GM19240 (cell line): ENCODE measurements at regions not wholly inside any gene's neighbourhood (a gene's known extent, or its start where the extent isn't known, plus 50 kb on each side); places are given as distances from the start of the nearest gene placed in this dataset.

Experiments
- DNase-seq: peaks from one replicate; pipeline ENCODE4 v3.0.0; 2011; ENCODE audit warnings: low spot score; ENCODE audit not compliant: insufficient read length

DNA sequence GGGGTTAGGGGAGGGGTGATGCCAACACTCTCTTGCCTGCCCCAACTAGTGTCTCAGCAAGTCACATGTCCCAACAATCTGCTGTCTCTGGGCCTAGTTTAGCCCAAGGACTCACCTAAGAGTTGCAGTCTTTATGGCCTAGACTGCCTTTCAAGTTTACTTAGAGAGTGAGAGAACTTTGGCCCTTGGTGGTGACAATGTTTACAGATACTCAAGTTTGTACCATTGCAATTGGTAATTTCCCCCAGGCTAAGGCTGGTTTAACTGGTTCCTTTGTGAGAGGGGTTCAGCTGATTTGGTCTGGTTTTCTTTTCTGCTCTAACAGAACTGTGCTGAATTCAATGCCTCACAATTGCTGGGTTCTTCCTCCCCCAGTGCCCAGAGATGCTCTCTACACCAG lies 1279.9 kb upstream of the EYS start:
- no peak for DNase-seq

DNA sequence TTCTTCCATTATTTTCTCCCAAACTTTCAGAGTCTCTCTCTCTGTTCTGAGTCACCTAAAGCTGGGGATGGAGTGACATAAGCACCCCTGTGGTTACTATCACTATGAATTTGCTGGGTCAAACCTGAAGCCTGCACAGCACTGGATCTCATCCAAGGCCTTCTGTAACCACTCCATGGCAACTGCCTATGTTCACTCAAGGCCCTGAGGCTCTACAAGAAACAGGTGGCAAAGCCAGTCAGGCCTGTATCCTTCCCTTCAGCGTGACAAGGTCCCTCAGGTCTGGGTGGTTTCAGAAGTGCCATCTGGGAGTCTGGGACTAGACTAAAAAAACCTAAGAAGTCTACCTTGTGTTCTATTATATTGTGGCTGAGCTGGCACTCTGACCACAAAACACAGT lies 1278.8 kb upstream of the EYS start:
- no peak for DNase-seq

DNA sequence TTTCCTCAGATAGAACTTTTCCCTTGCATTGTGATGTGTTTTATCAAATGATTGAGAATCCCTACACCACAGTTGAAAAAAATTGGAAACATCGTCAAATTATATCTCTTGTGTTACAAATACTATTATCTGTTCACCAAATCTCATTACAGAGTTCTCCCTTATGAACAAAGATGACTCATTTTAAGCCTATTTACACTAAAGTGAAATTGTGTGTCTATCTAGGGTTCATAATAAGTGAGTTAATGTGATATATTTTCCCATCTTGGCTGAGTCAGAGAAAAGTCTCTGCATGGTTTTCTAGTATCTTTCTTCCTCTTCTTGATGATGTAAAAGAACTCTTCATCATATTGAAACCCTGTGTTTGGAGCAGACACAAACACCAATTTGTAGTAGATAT lies 1263.3 kb upstream of the EYS start:
- DNase-seq = no peak

DNA sequence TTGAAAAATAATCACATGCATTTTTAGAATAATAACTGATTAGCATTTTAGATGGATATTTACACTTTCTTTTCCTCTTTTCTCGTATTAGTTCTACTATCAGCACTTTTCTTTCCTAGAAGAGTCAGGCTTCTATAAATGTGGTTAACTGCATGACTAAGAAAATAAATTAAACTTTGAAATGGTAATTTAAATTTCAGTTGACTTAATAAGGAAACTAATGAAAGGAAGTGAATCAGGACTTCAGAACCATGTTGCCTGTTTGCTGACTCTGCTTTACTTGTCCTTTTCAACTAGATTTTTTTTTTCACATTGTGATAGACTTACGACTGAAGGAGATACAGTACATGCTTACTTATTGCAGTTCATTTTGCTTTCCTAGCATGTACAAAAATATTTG lies 1258.2 kb upstream of the EYS start:
- DNase-seq = no peak

DNA sequence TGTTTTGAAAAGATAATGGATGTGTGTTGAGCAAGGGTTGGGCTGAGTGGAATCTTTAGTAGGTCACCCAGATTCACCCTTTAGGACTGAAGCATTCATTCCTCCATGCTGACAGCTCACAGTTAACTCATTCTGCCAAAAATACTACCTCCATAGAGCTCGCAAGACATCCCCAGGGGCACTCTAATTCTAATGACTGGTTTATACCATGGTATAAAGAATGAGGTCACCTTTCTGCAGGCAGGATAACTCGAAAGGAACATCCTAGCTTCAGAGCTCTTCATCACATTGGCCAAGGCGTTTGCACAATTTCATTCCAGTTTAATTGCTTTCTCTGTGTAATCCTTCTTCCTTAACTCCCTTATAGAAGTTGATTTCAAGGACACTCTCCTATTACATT lies 1257.2 kb upstream of the EYS start:
- no peak for DNase-seq

DNA sequence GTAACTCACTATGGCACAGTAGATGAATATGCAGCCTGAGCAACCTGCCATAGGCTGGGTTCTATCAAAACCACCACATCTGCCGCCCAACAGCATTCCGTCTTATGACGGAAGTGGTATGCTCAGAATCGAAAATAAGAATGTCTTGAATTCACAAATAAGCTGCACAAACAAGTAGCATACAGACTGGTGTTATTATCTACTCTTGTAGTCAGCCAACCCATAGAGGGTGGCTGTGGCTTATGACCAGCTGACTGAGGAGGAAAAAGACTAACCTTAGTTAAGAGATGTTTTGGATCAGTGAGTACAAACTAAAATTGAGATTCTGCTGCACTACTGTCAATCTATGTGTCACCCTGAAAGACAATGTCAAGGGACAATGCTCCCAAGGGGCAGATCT lies 1255.1 kb upstream of the EYS start:
- DNase-seq = no peak

DNA sequence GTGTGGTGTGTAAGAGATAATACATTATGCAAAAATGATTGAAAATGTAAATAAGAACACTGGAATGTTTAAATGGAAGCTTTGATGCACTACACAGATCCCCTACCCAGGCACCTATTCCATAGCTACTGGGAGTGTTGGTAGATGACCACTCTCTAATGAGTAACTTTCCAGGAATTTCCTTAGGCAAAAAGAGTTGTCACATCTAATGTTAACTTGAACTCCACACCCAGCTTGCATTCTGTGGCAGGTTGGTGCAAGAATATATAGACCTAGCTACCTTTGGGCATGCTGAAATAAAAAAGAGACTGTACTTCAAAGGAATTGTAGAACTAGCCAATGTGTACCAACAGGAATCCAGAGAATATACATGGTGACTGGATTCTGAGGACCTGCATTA lies 1254.2 kb upstream of the EYS start:
- no peak for DNase-seq

DNA sequence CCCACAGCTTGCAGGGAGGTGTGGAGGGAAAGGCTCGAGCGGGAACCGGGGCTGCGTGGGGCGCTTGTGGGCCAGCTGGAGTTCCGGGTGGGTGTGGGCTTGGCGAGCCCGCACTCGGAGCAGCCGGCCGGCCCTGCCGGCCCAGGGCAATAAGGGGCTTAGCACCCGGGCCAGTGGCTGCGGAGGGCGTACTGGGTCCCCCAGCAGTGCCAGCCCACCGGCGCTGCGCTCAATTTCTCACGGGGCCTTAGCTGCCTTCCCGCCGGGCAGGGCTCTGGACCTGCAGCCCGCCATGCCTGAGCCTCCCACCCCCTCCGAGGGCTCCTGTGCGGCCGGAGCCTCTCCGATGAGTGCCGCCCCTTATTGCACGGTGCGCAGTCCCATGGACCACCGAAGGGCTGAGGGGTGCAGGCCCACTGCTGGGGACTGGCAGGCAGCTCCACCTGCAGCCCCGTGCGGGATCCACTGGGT lies 1242.2 kb upstream of the EYS start:
- no peak for DNase-seq

DNA sequence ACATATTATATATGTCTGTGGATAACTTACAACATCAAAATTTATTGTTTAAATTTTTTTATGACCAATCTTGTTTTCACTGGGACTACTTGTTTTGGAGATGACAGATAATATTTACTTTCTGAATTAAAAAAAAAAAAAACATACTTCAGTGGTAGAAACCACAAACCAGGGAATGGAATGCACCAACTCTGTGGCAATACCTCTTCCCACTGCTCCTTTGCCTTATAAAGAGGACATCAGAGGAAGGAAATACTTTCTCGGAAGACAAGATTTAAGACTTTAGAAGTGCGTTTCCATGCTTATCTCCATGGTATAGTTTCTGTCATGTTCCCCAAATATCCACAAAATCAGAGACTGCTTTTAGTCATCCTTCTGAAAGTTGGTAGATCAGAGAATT lies 1241.1 kb upstream of the EYS start:
- no peak for DNase-seq

DNA sequence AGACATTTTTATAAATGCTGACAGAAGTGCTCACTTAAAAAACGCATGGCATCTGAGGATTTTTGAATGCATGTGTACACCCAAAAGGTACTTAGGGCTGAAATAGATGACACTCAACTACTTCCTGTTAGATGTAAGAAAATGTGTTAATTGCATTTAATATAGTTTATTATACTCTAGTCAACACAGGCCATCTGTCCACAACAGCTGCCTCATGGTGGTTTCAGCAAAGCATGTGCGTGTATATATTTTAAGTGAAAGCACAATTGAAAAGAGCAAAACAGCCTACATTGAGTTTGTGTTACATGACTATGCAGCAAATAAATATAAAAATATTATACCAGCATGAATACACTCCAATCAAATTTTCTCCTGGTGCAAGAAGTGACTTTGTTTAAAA lies 1233.0 kb upstream of the EYS start:
- no peak for DNase-seq

DNA sequence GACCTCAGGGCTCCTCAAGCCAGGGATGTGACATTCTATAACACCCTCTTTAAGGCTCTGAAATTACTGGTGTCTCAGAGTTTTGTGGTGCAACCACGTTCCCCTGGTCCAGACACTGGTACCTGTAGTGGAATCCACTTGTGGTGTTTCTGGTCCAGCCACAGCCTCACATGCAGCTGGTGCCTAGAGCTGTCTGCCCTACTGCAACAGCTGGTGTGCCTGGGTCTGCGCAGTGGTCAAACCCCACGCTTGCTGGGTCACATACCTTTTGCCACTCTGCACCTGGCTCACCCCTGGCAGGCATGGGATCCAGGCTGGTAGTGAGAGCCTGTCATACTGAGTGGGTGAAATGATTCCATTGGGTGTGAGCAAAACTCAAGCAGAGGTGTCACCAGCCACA lies 1230.2 kb upstream of the EYS start:
- no peak for DNase-seq

DNA sequence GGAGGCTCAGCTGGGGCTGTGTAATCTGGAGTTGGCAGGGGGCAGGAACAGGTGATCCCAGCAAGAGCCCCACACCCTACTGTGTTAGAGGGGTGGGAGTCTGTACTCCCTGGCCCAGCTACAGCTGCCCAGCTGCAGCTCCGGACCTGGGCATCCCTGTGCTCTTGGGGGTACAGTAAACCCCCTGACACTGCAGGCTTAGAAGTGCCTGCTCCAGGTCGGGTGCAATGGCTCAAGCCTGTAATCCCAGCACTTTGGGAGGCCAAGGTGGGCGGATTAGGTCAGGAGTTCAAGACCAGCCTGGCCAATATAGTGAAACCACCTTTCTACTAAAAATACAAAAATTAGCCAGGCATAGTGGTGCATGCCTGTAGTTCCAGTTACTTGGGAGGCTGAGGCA lies 1228.6 kb upstream of the EYS start:
- DNase-seq = no peak

DNA sequence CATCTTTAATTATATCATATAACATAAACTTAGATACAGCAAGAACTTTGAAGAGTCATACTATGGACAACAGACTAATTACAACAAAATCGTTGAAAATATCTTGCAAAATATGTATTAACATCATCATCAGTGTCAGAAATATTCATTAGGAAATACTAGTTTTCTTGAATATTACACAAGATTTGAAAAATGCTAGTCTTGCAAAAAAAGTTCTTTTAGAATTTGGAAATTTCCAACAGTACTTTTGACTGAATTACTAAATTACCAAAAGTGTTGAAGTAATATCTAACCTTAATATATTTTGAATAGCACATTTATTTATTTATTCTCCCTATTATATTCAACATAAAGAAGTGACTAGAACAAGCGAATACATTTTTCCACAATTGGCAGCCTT lies 1224.8 kb upstream of the EYS start:
- DNase-seq = no peak

DNA sequence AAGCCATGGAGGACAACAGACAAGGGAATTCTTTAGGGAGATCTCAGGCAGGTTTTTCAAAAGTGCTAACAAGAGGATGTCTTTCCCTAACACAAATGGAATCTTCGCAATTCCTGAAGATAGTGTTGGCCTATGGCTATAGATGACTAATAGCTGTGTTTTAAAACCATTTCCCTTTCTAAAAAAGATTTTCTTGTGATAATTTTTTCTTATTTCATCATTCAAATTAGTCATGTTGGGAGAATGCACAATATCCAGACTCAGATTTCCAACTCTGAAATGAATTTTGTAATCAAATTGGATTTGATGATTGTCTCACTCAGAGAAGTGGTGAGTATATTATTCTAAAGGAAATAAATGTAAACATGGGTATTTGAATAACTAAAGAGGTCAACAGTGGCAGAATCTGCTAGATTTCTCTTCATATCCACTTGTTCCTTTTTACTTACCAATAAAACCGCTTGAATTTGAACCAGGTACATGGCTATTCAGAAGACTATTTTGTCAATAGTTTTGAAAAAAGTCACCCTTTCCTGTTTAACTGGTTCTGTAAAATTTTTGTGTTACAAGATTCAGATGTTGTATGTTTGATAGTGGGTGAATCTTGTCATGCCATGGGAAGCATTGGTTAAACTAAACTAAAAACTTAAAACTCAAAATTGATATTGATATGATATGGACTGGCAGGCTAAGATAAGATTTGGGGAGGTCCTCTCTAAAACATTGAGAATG lies 1223.7 kb upstream of the EYS start:
- DNase-seq = no peak

DNA sequence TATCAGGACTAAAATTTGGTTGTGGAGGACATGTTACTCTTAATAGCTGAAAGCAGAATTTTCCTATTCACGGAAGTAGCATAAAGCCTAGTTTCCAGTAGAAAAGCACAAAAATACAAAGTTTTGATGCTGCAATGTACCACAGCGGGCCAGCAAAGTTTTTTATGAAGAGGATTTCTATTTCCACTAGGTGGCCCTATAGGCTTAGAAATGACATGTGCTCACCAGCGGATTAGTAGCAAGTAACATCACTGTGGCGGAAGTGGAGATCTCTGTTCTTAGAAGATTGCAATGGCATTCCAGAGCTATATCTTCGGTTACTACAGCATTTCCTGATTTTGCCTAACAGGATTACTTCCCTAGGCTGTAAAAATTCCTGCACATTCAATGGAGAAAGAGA lies 1219.0 kb upstream of the EYS start:
- no peak for DNase-seq

DNA sequence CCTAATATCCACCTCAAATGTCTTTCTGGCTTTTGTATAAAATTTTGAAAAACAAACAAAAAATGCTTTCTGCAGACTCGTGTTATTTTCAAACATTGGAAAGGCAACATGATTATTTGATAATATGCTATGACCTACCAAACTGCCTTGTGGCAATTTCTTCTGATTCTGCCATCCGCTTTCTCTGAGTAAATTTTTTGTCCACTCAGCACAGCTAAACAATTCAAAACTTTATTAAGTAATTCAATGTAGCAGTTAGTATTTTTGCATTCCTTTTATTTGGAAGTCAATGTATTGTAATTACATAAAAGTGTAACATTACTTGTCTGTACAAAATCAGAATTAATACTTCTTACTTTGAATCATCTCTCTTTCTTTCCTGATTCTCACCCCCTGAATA lies 1206.6 kb upstream of the EYS start:
- no peak for DNase-seq

DNA sequence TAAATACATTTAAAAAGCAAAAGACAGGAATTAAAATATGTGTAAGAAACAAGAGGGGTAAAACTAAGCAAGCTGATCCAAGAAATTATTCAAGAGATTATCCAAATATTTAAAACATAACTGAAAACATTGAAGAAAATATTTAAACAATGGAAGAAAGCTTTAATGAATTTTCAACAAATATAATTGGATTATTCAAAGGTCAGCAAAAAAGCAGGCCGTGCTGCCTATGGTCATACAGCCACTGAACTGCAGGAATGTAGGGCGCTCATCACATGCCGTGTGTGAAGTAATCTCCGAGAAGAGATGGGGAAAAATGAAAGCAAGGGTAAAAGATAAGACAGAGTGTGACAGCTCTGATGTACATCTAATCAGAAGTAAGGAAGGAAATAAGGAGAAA lies 1195.4 kb upstream of the EYS start:
- DNase-seq = no peak

DNA sequence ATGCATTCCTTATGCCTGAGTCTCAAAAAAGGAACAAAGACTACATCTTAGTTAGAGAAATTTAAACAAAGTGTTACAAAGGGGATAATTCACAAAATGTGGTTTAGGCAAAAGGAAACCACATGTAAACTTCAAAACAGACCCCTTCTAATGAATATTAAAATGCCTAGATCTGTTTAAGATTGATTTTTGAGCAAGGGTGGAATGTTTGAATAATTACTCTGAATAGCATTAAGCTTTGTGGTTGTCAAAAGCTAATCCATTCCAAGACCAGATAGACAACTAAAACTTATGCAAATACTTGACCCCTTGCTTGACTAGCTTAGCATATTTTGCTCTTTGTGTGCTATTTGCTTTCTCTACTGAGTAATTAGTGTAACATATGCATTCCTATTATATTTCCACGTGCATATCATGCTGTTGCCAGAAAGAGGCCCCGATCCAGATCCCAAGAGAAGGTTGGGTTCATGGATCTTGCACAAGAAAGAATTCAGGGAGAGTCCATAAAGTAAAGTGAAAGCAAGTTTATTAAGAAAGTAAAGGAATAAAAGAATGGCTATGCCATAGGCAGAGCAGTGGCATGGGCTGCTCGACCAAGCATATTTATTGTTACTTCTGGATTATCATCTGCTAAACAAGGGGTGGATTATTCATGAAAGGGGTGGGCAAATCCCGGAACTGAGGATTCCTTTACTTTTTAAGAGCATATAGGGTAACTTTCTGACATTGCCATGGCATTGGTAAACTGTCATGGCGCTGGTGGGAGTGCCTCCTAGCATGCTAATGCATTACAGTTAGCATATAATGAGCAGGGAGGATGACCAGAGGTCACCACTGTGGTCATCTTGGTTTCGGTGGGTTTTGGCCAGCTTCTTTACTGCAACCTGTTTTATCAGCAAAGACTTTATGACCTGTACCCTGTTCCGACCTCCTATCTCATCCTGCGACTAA lies 1193.4 kb upstream of the EYS start:
- no peak for DNase-seq

DNA sequence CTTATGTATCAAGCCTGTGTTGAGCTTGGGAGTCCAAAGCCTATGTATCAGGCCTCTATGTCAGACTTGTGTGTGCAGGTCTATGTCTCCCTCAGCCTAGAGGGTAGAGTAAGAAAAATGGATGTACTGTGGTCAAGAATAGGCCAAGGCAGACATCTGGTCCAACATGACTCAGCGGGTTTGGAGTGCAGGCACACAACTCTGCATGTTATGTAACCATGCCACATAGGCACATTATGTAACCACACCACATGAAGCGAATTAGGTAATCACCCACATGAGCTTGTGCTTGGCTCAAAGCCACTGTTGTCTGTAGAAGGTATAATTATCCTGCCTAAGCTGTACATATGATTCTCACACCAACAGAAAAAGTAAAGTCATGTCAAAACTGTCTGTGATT lies 1190.5 kb upstream of the EYS start:
- no peak for DNase-seq

DNA sequence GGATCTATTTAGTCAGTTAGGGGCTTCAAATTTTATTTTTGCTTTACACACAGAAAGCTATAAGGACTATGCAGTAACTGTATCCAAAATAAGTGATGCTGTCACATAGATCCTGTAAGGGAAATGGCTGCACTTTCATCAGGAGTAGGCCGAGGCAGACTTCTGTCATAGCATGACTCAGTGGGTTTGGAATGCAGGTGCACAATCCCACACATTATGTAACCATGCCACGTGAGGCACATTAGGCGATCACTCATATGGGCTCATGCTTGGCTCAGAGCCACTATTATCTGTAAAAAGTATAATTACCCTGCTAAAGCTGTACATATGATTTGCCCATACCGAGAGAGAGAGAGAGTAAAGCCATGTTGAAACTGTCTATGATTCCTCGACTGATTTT lies 1189.4 kb upstream of the EYS start:
- no peak for DNase-seq

DNA sequence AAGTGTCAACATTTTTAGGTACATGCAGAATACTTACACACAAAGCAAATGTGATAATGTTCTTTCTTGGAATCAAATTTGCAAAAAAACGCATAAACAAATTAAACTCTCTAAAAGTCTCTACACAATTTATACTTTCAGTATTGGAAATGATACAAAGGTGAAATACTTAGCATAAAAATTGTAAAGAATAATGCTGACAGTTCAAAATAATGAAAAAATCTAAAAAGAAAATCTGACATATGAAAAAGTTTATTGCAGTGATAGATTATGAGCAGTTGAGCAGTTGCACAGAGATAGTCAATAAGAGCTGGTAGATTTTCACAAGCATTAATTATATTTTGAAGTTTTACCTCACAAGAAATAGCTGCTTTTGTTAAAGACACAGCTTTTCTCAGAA lies 1176.4 kb upstream of the EYS start:
- no peak for DNase-seq

DNA sequence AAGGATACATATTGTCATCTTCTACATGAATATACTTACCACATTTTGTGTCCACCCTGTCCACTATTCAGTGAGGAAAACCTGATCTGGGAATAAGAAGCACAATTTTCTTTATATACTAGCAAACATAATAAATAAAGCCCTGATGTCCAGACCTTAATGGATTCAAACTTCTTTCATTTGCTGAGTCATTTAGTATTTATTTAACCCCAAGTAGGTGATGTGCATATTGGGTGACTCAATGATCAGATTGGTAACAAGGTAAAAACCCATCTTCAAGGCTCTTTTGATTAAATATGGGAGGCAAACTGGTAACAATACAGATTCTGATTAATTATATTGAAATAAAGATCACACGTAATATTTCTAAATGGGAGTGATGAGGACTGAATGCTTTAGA lies 1159.8 kb upstream of the EYS start:
- no peak for DNase-seq

DNA sequence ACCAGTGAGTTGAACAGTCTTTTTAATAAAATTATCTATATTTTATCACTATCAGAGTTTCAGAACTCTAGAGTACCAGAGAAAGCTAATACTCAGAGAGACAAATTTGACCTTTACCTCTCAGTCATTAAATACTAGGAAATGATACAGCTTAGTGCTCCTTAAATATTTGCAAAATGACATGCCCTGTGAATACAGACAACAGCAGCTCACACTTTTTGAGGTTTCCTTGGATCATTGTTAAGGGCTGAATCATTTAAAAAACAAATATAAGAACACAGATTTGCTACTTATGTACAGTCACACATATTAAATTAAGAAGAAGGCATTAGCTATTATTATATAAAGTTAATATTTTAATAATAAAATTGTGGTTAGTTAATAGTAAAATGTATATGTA lies 1158.7 kb upstream of the EYS start:
- no peak for DNase-seq
